ENCODE measurements at regions not wholly inside any gene's neighbourhood (a gene's known extent, or its start where the extent isn't known, plus 50 kb on each side); places are given as distances from the start of the nearest gene placed in this dataset.

- TF ChIP-seq, protein P1, sequence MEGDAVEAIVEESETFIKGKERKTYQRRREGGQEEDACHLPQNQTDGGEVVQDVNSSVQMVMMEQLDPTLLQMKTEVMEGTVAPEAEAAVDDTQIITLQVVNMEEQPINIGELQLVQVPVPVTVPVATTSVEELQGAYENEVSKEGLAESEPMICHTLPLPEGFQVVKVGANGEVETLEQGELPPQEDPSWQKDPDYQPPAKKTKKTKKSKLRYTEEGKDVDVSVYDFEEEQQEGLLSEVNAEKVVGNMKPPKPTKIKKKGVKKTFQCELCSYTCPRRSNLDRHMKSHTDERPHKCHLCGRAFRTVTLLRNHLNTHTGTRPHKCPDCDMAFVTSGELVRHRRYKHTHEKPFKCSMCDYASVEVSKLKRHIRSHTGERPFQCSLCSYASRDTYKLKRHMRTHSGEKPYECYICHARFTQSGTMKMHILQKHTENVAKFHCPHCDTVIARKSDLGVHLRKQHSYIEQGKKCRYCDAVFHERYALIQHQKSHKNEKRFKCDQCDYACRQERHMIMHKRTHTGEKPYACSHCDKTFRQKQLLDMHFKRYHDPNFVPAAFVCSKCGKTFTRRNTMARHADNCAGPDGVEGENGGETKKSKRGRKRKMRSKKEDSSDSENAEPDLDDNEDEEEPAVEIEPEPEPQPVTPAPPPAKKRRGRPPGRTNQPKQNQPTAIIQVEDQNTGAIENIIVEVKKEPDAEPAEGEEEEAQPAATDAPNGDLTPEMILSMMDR (IDR thresholded peaks at IDR 0.05; ENCODE audit: low read length), result no peak
- no peak for TF ChIP-seq EZH2 (IDR thresholded peaks at IDR 0.05; ENCODE audit: borderline replicate concordance, low read length)
Observed at GRCh38 chr2:45258311-45258710, 249.1 kb upstream of the SIX2 start.

All from OCI-LY1 (cell line).